Suprapubic skin (tissue), 4 donors: ENCODE measurements at regions not wholly inside any gene's neighbourhood (a gene's known extent, or its start where the extent isn't known, plus 50 kb on each side); places are given as distances from the start of the nearest gene placed in this dataset.

Experiments
- DNase-seq, 2 donors: peaks; one replicate each; pipeline ENCODE4 v3.0.0-alpha.2; 2019; ENCODE audit warnings: low spot score in 2 of 2
- H3K27ac ChIP-seq: fragments of 200-600 bp; sonication (generic); one replicate; pipeline ENCODE4 v1.5.1; 2019
- H3K27me3 ChIP-seq: fragments of 200-600 bp; sonication (generic); one replicate; pipeline ENCODE4 v1.5.1; 2019
- H3K36me3 ChIP-seq: fragments of 200-600 bp; sonication (generic); one replicate; pipeline ENCODE4 v1.5.1; 2019
- H3K4me1 ChIP-seq: fragments of 200-600 bp; sonication (generic); one replicate; pipeline ENCODE4 v1.5.1; 2019
- H3K4me3 ChIP-seq: fragments of 200-600 bp; sonication (generic); one replicate; pipeline ENCODE4 v1.5.1; 2019; ENCODE audit warnings: mild to moderate bottlenecking
- H3K9me3 ChIP-seq: fragments of 200-600 bp; sonication (generic); one replicate; pipeline ENCODE4 v1.5.1; 2019
- CTCF ChIP-seq, 2 donors: fragments of 200-600 bp in 1 of 2; fragments of 450-650 bp in 1 of 2; sonication (generic) in 1 of 2; IDR thresholded peaks; one replicate each; pipeline ENCODE4 v1.5.1; 2016 to 2019; ENCODE audit warnings: antibody characterized with exemption in 2 of 2, mild to moderate bottlenecking in 1 of 2, moderate library complexity in 1 of 2
- EP300 ChIP-seq: sonication (generic); formaldehyde crosslinking; IDR thresholded peaks from one replicate; pipeline ENCODE4 v1.6.1; 2017; ENCODE audit warnings: antibody characterized with exemption
- POLR2A ChIP-seq, 2 donors: fragments of 450-650 bp; IDR thresholded peaks; one replicate each; pipeline ENCODE4 v1.6.1; 2017; ENCODE audit warnings: antibody characterized with exemption in 2 of 2, mild to moderate bottlenecking in 2 of 2, moderate library complexity in 2 of 2
- POLR2AphosphoS5 ChIP-seq, 3 donors: sonication (generic); formaldehyde crosslinking; IDR thresholded peaks; one replicate each; pipeline ENCODE4 v1.6.1; 2017; ENCODE audit warnings: antibody characterized with exemption in 3 of 3
- WGBS: methylation state at CpG from one replicate; pipeline ENCODE4 v1.1.5; 2018; 5-methylcytosine and 5-hydroxymethylcytosine counted together

- H3K4me3 ChIP-seq, result no peak overlapping the region
- no peaks in the 10 kb centered on the region for H3K36me3 ChIP-seq
- no peaks in the 10 kb centered on the region for H3K9me3 ChIP-seq
- no peak for DNase-seq
- H3K27me3 ChIP-seq, result no peaks in the 10 kb centered on the region
- no peak for TF ChIP-seq CTCF (IDR thresholded peaks at IDR 0.05)
- TF ChIP-seq POLR2A (IDR thresholded peaks at IDR 0.05), result no peak
- TF ChIP-seq POLR2AphosphoS5 (IDR thresholded peaks at IDR 0.05), result no peak
- TF ChIP-seq EP300, result no peak
- no peak overlapping the region for H3K27ac ChIP-seq
- H3K4me1 ChIP-seq, result no peaks in the 10 kb centered on the region
Measured at GRCh38 chr1:79695138-79695537, 688.6 kb upstream of the ADGRL4 start.

GRCh38 chr1:79694241-79694640, 687.7 kb upstream of the ADGRL4 start:
- 74% methylated on average over 1 of the region's 1 CpG for WGBS
- TF ChIP-seq CTCF (IDR thresholded peaks at IDR 0.05), result no peak
- no peak for TF ChIP-seq POLR2AphosphoS5 (IDR thresholded peaks at IDR 0.05)
- TF ChIP-seq POLR2A (IDR thresholded peaks at IDR 0.05), result no peak
- TF ChIP-seq EP300, result no peak
- H3K36me3 ChIP-seq, result no peaks in the 10 kb centered on the region

GRCh38 chr1:79693441-79694114, 687.0 kb upstream of the ADGRL4 start:
- Histone ChIP-seq H3K4me1 (no peaks in the 10 kb centered on the region), H3K27ac (no peak overlapping the region), H3K9me3 (no peaks in the 10 kb centered on the region), H3K27me3 (no peaks in the 10 kb centered on the region), H3K36me3 (no peaks in the 10 kb centered on the region), H3K4me3 (no peak overlapping the region)
- DNase-seq, result no peak
- TF ChIP-seq EP300 (no peak), POLR2A (IDR thresholded peaks at IDR 0.05) (no peak), POLR2AphosphoS5 (IDR thresholded peaks at IDR 0.05) (no peak), CTCF (IDR thresholded peaks at IDR 0.05) (no peak)
- WGBS, result 27% methylated on average over 2 of the region's 2 CpGs

More at GRCh38 chr1:79694241-79694640, 687.7 kb upstream of the ADGRL4 start:
- Histone ChIP-seq H3K27me3 (no peaks in the 10 kb centered on the region), H3K4me1 (no peaks in the 10 kb centered on the region), H3K4me3 (no peak overlapping the region), H3K27ac (no peak overlapping the region), H3K9me3 (no peaks in the 10 kb centered on the region)
- no peak for DNase-seq

GRCh38 chr1:79692519-79692918, 686.0 kb upstream of the ADGRL4 start:
- Histone ChIP-seq H3K36me3 (no peaks in the 10 kb centered on the region), H3K9me3 (no peaks in the 10 kb centered on the region), H3K27ac (no peak overlapping the region), H3K4me3 (no peak overlapping the region), H3K27me3 (no peaks in the 10 kb centered on the region), H3K4me1 (no peaks in the 10 kb centered on the region)
- TF ChIP-seq POLR2A (IDR thresholded peaks at IDR 0.05) (no peak), EP300 (no peak), POLR2AphosphoS5 (IDR thresholded peaks at IDR 0.05) (no peak), CTCF (IDR thresholded peaks at IDR 0.05) (no peak)
- DNase-seq, result no peak

GRCh38 chr1:79688932-79689331, 682.4 kb upstream of the ADGRL4 start:
- TF ChIP-seq CTCF (IDR thresholded peaks at IDR 0.05) (no peak), POLR2AphosphoS5 (IDR thresholded peaks at IDR 0.05) (no peak), POLR2A (IDR thresholded peaks at IDR 0.05) (no peak), EP300 (no peak)
- H3K9me3 ChIP-seq, result no peaks in the 10 kb centered on the region
- H3K4me3 ChIP-seq, result no peak overlapping the region
- DNase-seq, result no peak
- no peaks in the 10 kb centered on the region for H3K36me3 ChIP-seq
- no peaks in the 10 kb centered on the region for H3K4me1 ChIP-seq
- no peaks in the 10 kb centered on the region for H3K27me3 ChIP-seq
- whole genome bisulfite sequencing, result 73% methylated on average over 2 of the region's 2 CpGs
- H3K27ac ChIP-seq, result no peak overlapping the region
